Tibial nerve (tissue), 4 donors: ENCODE measurements at regions not wholly inside any gene's neighbourhood (a gene's known extent, or its start where the extent isn't known, plus 50 kb on each side); places are given as distances from the start of the nearest gene placed in this dataset.

Experiments
- DNase-seq, 2 donors: peaks; one replicate each; pipeline ENCODE4 v3.0.0-alpha.2; 2019; ENCODE audit warnings: low spot score in 2 of 2
- H3K27ac ChIP-seq, 4 donors: fragments of 200-600 bp; sonication (generic) in 3 of 4; one replicate each; pipeline ENCODE4 v1.5.1; 2017 to 2019; ENCODE audit warnings: mild to moderate bottlenecking in 1 of 4
- H3K27me3 ChIP-seq, 2 donors: fragments of 200-600 bp; sonication (generic) in 1 of 2; one replicate each; pipeline versions ENCODE4 v1.5.1 to v1.6.0; 2017 to 2019
- H3K36me3 ChIP-seq, 3 donors: fragments of 200-600 bp; sonication (generic); one replicate each; pipeline ENCODE4 v1.5.1; 2018 to 2019
- H3K4me1 ChIP-seq, 4 donors: fragments of 200-600 bp; sonication (generic) in 3 of 4; one replicate each; pipeline ENCODE4 v1.5.1; 2017 to 2019
- H3K4me3 ChIP-seq, 4 donors: fragments of 200-600 bp; sonication (generic) in 3 of 4; one replicate each; pipeline ENCODE4 v1.5.1; 2017 to 2019; ENCODE audit warnings: mild to moderate bottlenecking in 1 of 4, moderate library complexity in 1 of 4
- H3K9me3 ChIP-seq, 4 donors: fragments of 200-600 bp; sonication (generic) in 3 of 4; one replicate each; pipeline ENCODE4 v1.5.1; 2017 to 2019
- EP300 ChIP-seq, 2 donors: sonication (generic); formaldehyde crosslinking; IDR thresholded peaks; one replicate each; pipeline ENCODE4 v1.6.1; 2017; ENCODE audit warnings: antibody characterized with exemption in 2 of 2, mild to moderate bottlenecking in 1 of 2
- POLR2A ChIP-seq, 2 donors: fragments of 450-650 bp; IDR thresholded peaks; one replicate each; pipeline ENCODE4 v1.6.1; 2017; ENCODE audit warnings: antibody characterized with exemption in 2 of 2, mild to moderate bottlenecking in 2 of 2, moderate library complexity in 2 of 2
- WGBS, 2 donors: methylation state at CpG; one replicate each; pipeline ENCODE4 v1.1.5; 2018; 5-methylcytosine and 5-hydroxymethylcytosine counted together
- TF ChIP-seq, protein P1 (sequence below), 5 experiments: fragments of 200-600 bp in 3 of 5; fragments of 450-650 bp in 2 of 5; sonication (generic) in 3 of 5; IDR thresholded peaks; one replicate each; pipeline ENCODE4 v1.5.1; 2016 to 2019; ENCODE audit warnings: antibody characterized with exemption in 5 of 5, mild to moderate bottlenecking in 3 of 5, moderate library complexity in 2 of 5

GRCh38 chr14:26104717-26105116, 493.1 kb downstream of the NOVA1 start:
- TF ChIP-seq POLR2A (IDR thresholded peaks at IDR 0.05) (no peak), EP300 (IDR thresholded peaks at IDR 0.05) (no peak)
- TF ChIP-seq, protein P1, sequence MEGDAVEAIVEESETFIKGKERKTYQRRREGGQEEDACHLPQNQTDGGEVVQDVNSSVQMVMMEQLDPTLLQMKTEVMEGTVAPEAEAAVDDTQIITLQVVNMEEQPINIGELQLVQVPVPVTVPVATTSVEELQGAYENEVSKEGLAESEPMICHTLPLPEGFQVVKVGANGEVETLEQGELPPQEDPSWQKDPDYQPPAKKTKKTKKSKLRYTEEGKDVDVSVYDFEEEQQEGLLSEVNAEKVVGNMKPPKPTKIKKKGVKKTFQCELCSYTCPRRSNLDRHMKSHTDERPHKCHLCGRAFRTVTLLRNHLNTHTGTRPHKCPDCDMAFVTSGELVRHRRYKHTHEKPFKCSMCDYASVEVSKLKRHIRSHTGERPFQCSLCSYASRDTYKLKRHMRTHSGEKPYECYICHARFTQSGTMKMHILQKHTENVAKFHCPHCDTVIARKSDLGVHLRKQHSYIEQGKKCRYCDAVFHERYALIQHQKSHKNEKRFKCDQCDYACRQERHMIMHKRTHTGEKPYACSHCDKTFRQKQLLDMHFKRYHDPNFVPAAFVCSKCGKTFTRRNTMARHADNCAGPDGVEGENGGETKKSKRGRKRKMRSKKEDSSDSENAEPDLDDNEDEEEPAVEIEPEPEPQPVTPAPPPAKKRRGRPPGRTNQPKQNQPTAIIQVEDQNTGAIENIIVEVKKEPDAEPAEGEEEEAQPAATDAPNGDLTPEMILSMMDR (IDR thresholded peaks at IDR 0.05): no peak
- no peak overlapping the region for H3K27ac ChIP-seq
- DNase-seq: no peak
- H3K27me3 ChIP-seq: no peaks in the 10 kb centered on the region
- H3K36me3 ChIP-seq: no peaks in the 10 kb centered on the region
- H3K4me1 ChIP-seq: no peaks in the 10 kb centered on the region
- WGBS, 2 donors: 90 to 94% methylated on average over 2 of the region's 2 CpGs
- no peaks in the 10 kb centered on the region for H3K9me3 ChIP-seq
- no peak overlapping the region for H3K4me3 ChIP-seq

DNA sequence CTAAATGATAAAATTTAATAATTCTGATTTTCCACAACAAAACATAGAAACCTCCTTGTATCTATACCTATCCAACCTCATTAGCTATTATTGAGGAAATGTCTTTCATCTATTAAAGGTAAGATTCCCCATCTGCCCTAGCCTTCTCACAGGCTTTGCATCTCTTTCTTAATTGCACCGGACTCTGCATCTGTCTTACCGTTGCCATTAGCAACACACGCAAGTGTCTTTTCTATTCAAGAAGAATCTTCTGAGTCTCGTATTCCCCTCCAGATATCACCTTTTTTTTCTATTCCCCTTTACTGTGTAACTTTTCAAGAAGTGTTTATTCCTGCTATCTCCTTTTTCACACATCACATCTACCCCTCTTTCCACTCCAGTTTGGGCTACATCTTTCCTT, 500.0 kb downstream of the NOVA1 start:
- no peaks in the 10 kb centered on the region for H3K27me3 ChIP-seq
- 62 to 72% methylated on average over 4 of the region's 4 CpGs for WGBS, 2 donors
- TF ChIP-seq EP300 (IDR thresholded peaks at IDR 0.05) (no peak), POLR2A (IDR thresholded peaks at IDR 0.05) (no peak)
- TF ChIP-seq, protein P1 (IDR thresholded peaks at IDR 0.05): no peak

GRCh38 chr14:26088275-26088674, 509.6 kb downstream of the NOVA1 start:
- no peaks in the 10 kb centered on the region for H3K9me3 ChIP-seq
- H3K4me1 ChIP-seq: no peaks in the 10 kb centered on the region
- H3K27me3 ChIP-seq: no peaks in the 10 kb centered on the region
- H3K27ac ChIP-seq: no peak overlapping the region
- TF ChIP-seq EP300 (IDR thresholded peaks at IDR 0.05): no peak
- no peak for TF ChIP-seq POLR2A (IDR thresholded peaks at IDR 0.05)
- TF ChIP-seq, protein P1 (IDR thresholded peaks at IDR 0.05): no peak
- no peaks in the 10 kb centered on the region for H3K36me3 ChIP-seq
- WGBS, 2 donors: 18 to 25% methylated on average over 2 of the region's 2 CpGs
- no peak overlapping the region for H3K4me3 ChIP-seq
- no peak for DNase-seq

More for the DNA sequence above, 500.0 kb downstream of the NOVA1 start:
- H3K27ac ChIP-seq: no peak overlapping the region
- no peaks in the 10 kb centered on the region for H3K9me3 ChIP-seq
- no peaks in the 10 kb centered on the region for H3K4me1 ChIP-seq
- no peak for DNase-seq
- no peak overlapping the region for H3K4me3 ChIP-seq
- H3K36me3 ChIP-seq: no peaks in the 10 kb centered on the region

- no peak overlapping the region for H3K4me3 ChIP-seq
- no peaks in the 10 kb centered on the region for H3K27me3 ChIP-seq
- H3K36me3 ChIP-seq: no peaks in the 10 kb centered on the region
- no peak for DNase-seq
- WGBS, 2 donors: 82 to 87% methylated on average over 10 of the region's 10 CpGs
- no peak overlapping the region for H3K27ac ChIP-seq
- H3K4me1 ChIP-seq: no peaks in the 10 kb centered on the region
- TF ChIP-seq, protein P1 (IDR thresholded peaks at IDR 0.05): no peak
- no peaks in the 10 kb centered on the region for H3K9me3 ChIP-seq
Measured at GRCh38 chr14:26081043-26081442, 516.8 kb downstream of the NOVA1 start.

- Histone ChIP-seq H3K9me3 (no peaks in the 10 kb centered on the region), H3K4me1 (no peaks in the 10 kb centered on the region), H3K27me3 (no peaks in the 10 kb centered on the region), H3K27ac (no peak overlapping the region), H3K36me3 (no peaks in the 10 kb centered on the region), H3K4me3 (no peak overlapping the region)
- 50 to 61% methylated on average over 2 of the region's 2 CpGs for WGBS, 2 donors
- TF ChIP-seq POLR2A (IDR thresholded peaks at IDR 0.05): no peak
- TF ChIP-seq EP300 (IDR thresholded peaks at IDR 0.05): no peak
- TF ChIP-seq, protein P1 (IDR thresholded peaks at IDR 0.05): no peak
- DNase-seq: no peak
Measured at GRCh38 chr14:26078561-26078960, 519.3 kb downstream of the NOVA1 start.
